Fibroblast of lung (primary cell): ENCODE measurements at regions not wholly inside any gene's neighbourhood (a gene's known extent, or its start where the extent isn't known, plus 50 kb on each side); places are given as distances from the start of the nearest gene placed in this dataset.

Experiments used
- CTCF ChIP-seq, 2 donors: IDR thresholded peaks in 1 of 2; conservative IDR thresholded peaks in 1 of 2; 1 replicate in 1 of 2; 2 replicates in 1 of 2; pipeline ENCODE4 v1.5.1; 2011 to 2012; ENCODE audit warnings: low read length in 2 of 2, control low read depth in 1 of 2, inconsistent platforms in 1 of 2, low read depth in 1 of 2, mild to moderate bottlenecking in 1 of 2
- EZH2 ChIP-seq: IDR thresholded peaks from 2 replicates; pipeline ENCODE4 v1.5.1; 2012; ENCODE audit warnings: low read length, control low read depth, mild to moderate bottlenecking; ENCODE audit errors: missing control alignments

GRCh38 chr2:220915092-220915623, 656.9 kb downstream of the EPHA4 start:
- TF ChIP-seq CTCF (conservative IDR thresholded peaks at IDR 0.05 in 1 of 2, IDR thresholded peaks at IDR 0.05 in 1 of 2; ENCODE audit: low read depth in 1 of 2, low read length in 2 of 2), result no peak
- TF ChIP-seq EZH2, result no peak
